ENCODE measurements at regions not wholly inside any gene's neighbourhood (a gene's known extent, or its start where the extent isn't known, plus 50 kb on each side); places are given as distances from the start of the nearest gene placed in this dataset.
"Not testable (repeated sequence)": the region's sequence is repeated elsewhere in the genome, so short reads cannot be mapped to it uniquely, and the experiment has no call there.

DNA sequence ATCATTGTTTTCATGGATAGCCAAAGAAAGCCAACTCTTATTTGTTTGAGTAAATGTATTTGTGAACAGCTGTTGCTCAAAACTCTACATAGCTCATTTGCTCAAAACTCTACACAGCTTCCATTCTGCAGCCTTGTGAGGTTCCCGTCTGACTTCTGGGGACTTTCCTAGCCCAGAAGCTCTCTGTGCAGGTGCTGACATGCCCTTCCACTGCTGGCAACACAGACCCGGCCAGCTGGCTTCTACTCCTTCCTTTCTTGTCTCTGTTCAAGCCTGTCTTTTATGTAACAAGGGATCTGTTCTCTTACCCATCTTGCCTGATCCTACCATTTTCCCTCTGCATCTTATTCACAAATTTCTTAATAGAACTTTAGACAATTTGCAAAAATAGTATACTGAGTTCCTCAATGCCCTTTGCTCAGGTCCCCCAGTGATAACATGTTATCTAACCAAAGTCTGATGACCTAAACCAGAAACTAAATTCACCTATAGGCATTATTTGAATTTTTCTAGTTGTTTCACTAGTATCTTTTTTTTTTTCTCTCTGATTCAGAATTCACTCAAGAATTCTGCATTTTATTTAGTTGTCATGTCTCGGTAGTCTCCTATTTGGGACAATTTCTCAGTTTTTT lies 556.5 kb upstream of the SEMA6A start:
- no peak overlapping the region for H3K9ac ChIP-seq (ENCODE audit: low read depth in 1 of 2, low read length in 2 of 2)
- H3K4me1 ChIP-seq (ENCODE audit: control insufficient read depth in 1 of 2, insufficient read depth in 2 of 2, low read length in 2 of 2), result no peaks in the 10 kb centered on the region
- no peaks in the 10 kb centered on the region for H3K9me3 ChIP-seq (ENCODE audit: control insufficient read depth in 1 of 2, low read length in 2 of 2)
- no peak overlapping the region for H3K27ac ChIP-seq (ENCODE audit: low read depth, low read length)
- no peak overlapping the region for H3K4me3 ChIP-seq (ENCODE audit: low read depth in 1 of 2, low read length in 2 of 2)
- H3K27me3 ChIP-seq (ENCODE audit: control insufficient read depth in 1 of 2, insufficient read depth in 2 of 2, low read length in 2 of 2), result no peaks in the 10 kb centered on the region
- H3K36me3 ChIP-seq (ENCODE audit: control insufficient read depth in 1 of 2, insufficient read depth in 2 of 2, low read length in 2 of 2), result no peaks in the 10 kb centered on the region

DNA sequence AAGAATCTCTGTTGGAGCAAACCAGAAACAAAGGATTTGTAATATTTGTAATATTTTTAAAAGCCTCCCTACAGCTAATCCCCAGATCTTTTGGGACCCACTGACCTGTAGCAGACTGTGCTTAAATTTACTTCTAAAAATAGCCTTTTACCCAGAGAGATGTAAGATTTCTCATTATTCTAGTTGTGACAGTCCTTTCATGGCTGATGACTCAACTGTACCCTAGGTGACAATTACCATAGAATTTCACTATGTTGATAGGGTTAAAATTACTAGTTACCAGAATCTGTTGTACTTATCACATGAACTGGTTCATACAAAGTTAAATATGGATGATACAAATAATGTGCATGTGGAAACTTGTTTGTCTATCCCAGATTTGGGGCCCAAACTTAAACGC lies 543.9 kb upstream of the SEMA6A start:
- Histone ChIP-seq H3K4me1 (ENCODE audit: control insufficient read depth in 1 of 2, insufficient read depth in 2 of 2, low read length in 2 of 2) (no peaks in the 10 kb centered on the region), H3K27ac (ENCODE audit: low read depth, low read length) (no peak overlapping the region), H3K36me3 (ENCODE audit: control insufficient read depth in 1 of 2, insufficient read depth in 2 of 2, low read length in 2 of 2) (no peaks in the 10 kb centered on the region), H3K4me3 (ENCODE audit: low read depth in 1 of 2, low read length in 2 of 2) (no peak overlapping the region), H3K9ac (ENCODE audit: low read depth in 1 of 2, low read length in 2 of 2) (no peak overlapping the region), H3K9me3 (ENCODE audit: control insufficient read depth in 1 of 2, low read length in 2 of 2) (no peaks in the 10 kb centered on the region), H3K27me3 (ENCODE audit: control insufficient read depth in 1 of 2, insufficient read depth in 2 of 2, low read length in 2 of 2) (no peaks in the 10 kb centered on the region)

DNA sequence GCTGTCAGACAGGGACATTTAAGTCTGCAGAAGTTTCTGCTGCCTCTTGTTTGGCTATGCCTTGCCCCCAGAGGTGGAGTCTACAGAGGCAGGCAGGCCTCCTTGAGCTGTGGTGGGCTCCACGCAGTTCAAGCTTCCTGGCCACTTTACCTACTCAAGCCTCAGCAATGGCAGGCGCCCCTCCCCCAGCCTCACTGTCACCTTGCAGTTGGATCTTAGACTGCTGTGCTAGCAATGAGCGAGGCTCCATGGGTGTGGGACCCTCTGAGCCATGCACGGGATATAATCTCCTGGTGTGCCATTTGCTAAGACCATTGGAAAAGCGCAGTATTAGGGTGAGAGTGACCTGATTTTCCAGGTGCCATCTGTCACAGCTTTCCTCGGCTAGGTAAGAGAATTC lies 542.7 kb upstream of the SEMA6A start:
- not testable (repeated sequence) for H3K27me3 ChIP-seq (ENCODE audit: control insufficient read depth in 1 of 2, insufficient read depth in 2 of 2, low read length in 2 of 2); H3K4me1 ChIP-seq (ENCODE audit: control insufficient read depth in 1 of 2, insufficient read depth in 2 of 2, low read length in 2 of 2); H3K27ac ChIP-seq (ENCODE audit: low read depth, low read length); H3K9me3 ChIP-seq (ENCODE audit: control insufficient read depth in 1 of 2, low read length in 2 of 2); H3K4me3 ChIP-seq (ENCODE audit: low read depth in 1 of 2, low read length in 2 of 2); H3K9ac ChIP-seq (ENCODE audit: low read depth in 1 of 2, low read length in 2 of 2); H3K36me3 ChIP-seq (ENCODE audit: control insufficient read depth in 1 of 2, insufficient read depth in 2 of 2, low read length in 2 of 2)

DNA sequence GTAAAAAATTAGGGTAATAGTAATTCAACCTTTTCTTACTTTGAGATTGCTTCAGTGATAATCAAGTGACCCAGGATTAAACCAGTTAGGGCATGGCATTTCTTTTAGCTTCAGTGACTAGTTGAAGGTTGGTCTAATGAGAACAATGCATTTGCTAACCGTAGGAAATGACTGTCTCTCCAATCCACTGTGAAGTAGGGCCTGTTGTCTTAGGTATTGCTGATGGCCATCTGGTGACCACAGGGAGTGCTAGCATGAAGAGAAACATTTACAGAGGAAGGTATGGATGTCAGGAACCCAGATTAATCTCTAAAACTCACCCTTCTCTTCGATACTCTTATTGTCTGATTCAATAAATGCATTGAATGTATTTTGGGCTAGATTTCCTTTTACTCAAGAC lies 535.9 kb upstream of the SEMA6A start:
- H3K4me1 ChIP-seq (ENCODE audit: control insufficient read depth in 1 of 2, insufficient read depth in 2 of 2, low read length in 2 of 2), result no peaks in the 10 kb centered on the region
- no peaks in the 10 kb centered on the region for H3K36me3 ChIP-seq (ENCODE audit: control insufficient read depth in 1 of 2, insufficient read depth in 2 of 2, low read length in 2 of 2)
- H3K27ac ChIP-seq (ENCODE audit: low read depth, low read length), result no peak overlapping the region
- no peaks in the 10 kb centered on the region for H3K27me3 ChIP-seq (ENCODE audit: control insufficient read depth in 1 of 2, insufficient read depth in 2 of 2, low read length in 2 of 2)
- H3K9me3 ChIP-seq (ENCODE audit: control insufficient read depth in 1 of 2, low read length in 2 of 2), result no peaks in the 10 kb centered on the region
- no peak overlapping the region for H3K4me3 ChIP-seq (ENCODE audit: low read depth in 1 of 2, low read length in 2 of 2)
- no peak overlapping the region for H3K9ac ChIP-seq (ENCODE audit: low read depth in 1 of 2, low read length in 2 of 2)

DNA sequence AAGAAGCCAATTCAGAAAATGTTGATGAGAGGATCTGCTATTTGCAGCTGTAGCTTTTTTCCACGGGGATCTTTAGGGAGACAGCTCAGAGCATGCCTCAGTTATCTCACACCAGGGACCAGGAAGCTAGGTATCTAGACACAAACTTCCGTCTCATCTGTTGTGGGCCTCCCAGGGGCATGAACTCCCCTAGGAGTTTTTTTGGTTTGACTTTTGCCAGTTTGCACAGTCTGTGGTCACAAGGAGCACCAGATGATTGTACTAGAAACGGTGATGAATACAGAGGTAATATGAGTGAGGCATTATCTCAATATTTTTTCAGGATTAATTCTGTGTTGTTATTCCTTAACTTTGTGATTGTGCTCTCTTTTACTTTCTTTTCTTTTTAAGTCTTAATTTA lies 533.2 kb upstream of the SEMA6A start:
- no peaks in the 10 kb centered on the region for H3K9me3 ChIP-seq (ENCODE audit: control insufficient read depth in 1 of 2, low read length in 2 of 2)
- H3K36me3 ChIP-seq (ENCODE audit: control insufficient read depth in 1 of 2, insufficient read depth in 2 of 2, low read length in 2 of 2), result no peaks in the 10 kb centered on the region
- H3K27ac ChIP-seq (ENCODE audit: low read depth, low read length), result no peak overlapping the region
- no peak overlapping the region for H3K9ac ChIP-seq (ENCODE audit: low read depth in 1 of 2, low read length in 2 of 2)
- no peaks in the 10 kb centered on the region for H3K27me3 ChIP-seq (ENCODE audit: control insufficient read depth in 1 of 2, insufficient read depth in 2 of 2, low read length in 2 of 2)
- no peak overlapping the region for H3K4me3 ChIP-seq (ENCODE audit: low read depth in 1 of 2, low read length in 2 of 2)
- H3K4me1 ChIP-seq (ENCODE audit: control insufficient read depth in 1 of 2, insufficient read depth in 2 of 2, low read length in 2 of 2), result no peaks in the 10 kb centered on the region

DNA sequence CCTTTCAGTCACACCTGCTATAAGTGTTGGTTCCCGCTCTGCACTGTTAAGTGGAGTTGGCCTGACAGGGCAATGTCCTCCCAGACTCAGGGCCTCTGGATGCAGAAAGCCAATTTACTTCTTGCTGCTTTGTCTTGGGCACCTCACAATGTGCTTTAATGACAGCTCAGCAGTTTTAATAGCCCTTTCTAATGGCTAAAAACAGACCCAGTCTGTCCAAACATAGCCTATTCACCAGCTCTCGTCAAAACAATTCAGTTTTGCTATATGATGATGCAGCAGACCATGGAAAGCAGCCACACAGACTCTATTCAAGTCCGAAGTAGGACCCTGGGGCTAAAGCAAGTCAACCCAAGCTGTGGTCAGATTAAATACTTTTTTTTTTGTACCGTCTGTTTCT lies 529.1 kb upstream of the SEMA6A start:
- no peaks in the 10 kb centered on the region for H3K27me3 ChIP-seq (ENCODE audit: control insufficient read depth in 1 of 2, insufficient read depth in 2 of 2, low read length in 2 of 2)
- no peaks in the 10 kb centered on the region for H3K4me1 ChIP-seq (ENCODE audit: control insufficient read depth in 1 of 2, insufficient read depth in 2 of 2, low read length in 2 of 2)
- H3K9me3 ChIP-seq (ENCODE audit: control insufficient read depth in 1 of 2, low read length in 2 of 2), result no peaks in the 10 kb centered on the region
- H3K27ac ChIP-seq (ENCODE audit: low read depth, low read length), result no peak overlapping the region
- no peaks in the 10 kb centered on the region for H3K36me3 ChIP-seq (ENCODE audit: control insufficient read depth in 1 of 2, insufficient read depth in 2 of 2, low read length in 2 of 2)
- H3K9ac ChIP-seq (ENCODE audit: low read depth in 1 of 2, low read length in 2 of 2), result no peak overlapping the region
- no peak overlapping the region for H3K4me3 ChIP-seq (ENCODE audit: low read depth in 1 of 2, low read length in 2 of 2)

DNA sequence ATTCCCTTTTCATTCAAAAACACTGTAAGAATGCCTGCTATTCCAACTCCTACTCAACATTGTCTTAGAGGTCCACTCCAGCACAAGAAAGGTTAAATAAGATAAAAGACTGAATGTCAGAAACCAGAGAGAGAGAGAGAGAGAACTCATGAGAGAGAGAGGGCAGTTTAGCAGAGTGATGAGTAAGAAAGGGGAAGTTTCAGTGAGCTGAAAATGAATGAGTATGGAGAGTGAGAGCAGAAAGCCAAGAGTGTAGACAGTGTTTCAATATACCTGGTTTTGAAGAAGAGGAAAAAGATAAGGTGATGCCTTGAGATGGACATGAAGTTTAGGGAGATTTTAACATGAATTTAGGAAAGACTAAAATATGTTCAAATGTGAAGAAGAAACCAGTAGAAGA lies 528.0 kb upstream of the SEMA6A start:
- no peaks in the 10 kb centered on the region for H3K27me3 ChIP-seq (ENCODE audit: control insufficient read depth in 1 of 2, insufficient read depth in 2 of 2, low read length in 2 of 2)
- no peaks in the 10 kb centered on the region for H3K9me3 ChIP-seq (ENCODE audit: control insufficient read depth in 1 of 2, low read length in 2 of 2)
- H3K27ac ChIP-seq (ENCODE audit: low read depth, low read length), result no peak overlapping the region
- H3K36me3 ChIP-seq (ENCODE audit: control insufficient read depth in 1 of 2, insufficient read depth in 2 of 2, low read length in 2 of 2), result no peaks in the 10 kb centered on the region
- H3K4me3 ChIP-seq (ENCODE audit: low read depth in 1 of 2, low read length in 2 of 2), result no peak overlapping the region
- H3K9ac ChIP-seq (ENCODE audit: low read depth in 1 of 2, low read length in 2 of 2), result no peak overlapping the region
- H3K4me1 ChIP-seq (ENCODE audit: control insufficient read depth in 1 of 2, insufficient read depth in 2 of 2, low read length in 2 of 2), result no peaks in the 10 kb centered on the region

DNA sequence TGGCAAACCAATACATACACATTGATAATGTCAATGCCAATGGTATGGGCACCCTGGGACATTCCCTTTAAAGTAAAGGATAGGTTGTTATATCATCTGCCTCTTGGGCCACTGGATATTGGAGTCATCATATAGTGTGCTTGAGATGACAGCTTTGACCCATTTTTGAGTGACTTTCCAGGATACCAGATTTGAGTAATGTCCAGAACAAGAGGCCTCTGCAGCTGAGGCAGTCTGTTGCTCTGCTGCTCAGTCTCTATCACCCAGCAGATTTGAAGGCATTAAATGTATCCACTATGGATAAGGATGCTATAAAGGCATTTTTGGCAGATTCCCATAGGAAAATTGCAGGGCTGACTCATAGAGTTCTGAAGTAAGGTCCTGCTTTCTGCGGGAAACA lies 525.6 kb upstream of the SEMA6A start:
- Histone ChIP-seq H3K4me3 (ENCODE audit: low read depth in 1 of 2, low read length in 2 of 2) (no peak overlapping the region), H3K4me1 (ENCODE audit: control insufficient read depth in 1 of 2, insufficient read depth in 2 of 2, low read length in 2 of 2) (no peaks in the 10 kb centered on the region), H3K9ac (ENCODE audit: low read depth in 1 of 2, low read length in 2 of 2) (no peak overlapping the region), H3K9me3 (ENCODE audit: control insufficient read depth in 1 of 2, low read length in 2 of 2) (no peaks in the 10 kb centered on the region), H3K27ac (ENCODE audit: low read depth, low read length) (no peak overlapping the region), H3K27me3 (ENCODE audit: control insufficient read depth in 1 of 2, insufficient read depth in 2 of 2, low read length in 2 of 2) (no peaks in the 10 kb centered on the region), H3K36me3 (ENCODE audit: control insufficient read depth in 1 of 2, insufficient read depth in 2 of 2, low read length in 2 of 2) (no peaks in the 10 kb centered on the region)

DNA sequence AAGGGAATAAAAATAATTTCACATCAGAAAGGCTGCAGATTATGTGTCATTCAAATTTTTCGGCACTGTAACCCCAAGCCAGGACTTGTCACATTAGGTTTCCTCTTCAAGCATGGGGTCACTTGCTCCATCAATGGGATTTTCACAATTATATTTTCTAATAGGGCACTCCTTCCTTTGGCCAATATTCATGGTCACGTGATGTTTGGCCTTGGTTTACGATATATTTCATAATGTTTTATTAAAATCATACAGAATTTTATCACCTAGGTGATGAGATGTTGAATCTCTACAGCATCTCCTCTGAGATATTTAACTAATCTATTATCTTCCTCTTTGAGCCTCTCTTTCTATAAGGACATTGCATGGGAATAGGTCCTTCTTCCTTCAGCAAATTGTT lies 523.5 kb upstream of the SEMA6A start:
- no peaks in the 10 kb centered on the region for H3K9me3 ChIP-seq (ENCODE audit: control insufficient read depth in 1 of 2, low read length in 2 of 2)
- H3K4me1 ChIP-seq (ENCODE audit: control insufficient read depth in 1 of 2, insufficient read depth in 2 of 2, low read length in 2 of 2), result no peaks in the 10 kb centered on the region
- H3K27ac ChIP-seq (ENCODE audit: low read depth, low read length), result no peak overlapping the region
- H3K9ac ChIP-seq (ENCODE audit: low read depth in 1 of 2, low read length in 2 of 2), result no peak overlapping the region
- H3K4me3 ChIP-seq (ENCODE audit: low read depth in 1 of 2, low read length in 2 of 2), result no peak overlapping the region
- H3K27me3 ChIP-seq (ENCODE audit: control insufficient read depth in 1 of 2, insufficient read depth in 2 of 2, low read length in 2 of 2), result no peaks in the 10 kb centered on the region
- H3K36me3 ChIP-seq (ENCODE audit: control insufficient read depth in 1 of 2, insufficient read depth in 2 of 2, low read length in 2 of 2), result no peaks in the 10 kb centered on the region

DNA sequence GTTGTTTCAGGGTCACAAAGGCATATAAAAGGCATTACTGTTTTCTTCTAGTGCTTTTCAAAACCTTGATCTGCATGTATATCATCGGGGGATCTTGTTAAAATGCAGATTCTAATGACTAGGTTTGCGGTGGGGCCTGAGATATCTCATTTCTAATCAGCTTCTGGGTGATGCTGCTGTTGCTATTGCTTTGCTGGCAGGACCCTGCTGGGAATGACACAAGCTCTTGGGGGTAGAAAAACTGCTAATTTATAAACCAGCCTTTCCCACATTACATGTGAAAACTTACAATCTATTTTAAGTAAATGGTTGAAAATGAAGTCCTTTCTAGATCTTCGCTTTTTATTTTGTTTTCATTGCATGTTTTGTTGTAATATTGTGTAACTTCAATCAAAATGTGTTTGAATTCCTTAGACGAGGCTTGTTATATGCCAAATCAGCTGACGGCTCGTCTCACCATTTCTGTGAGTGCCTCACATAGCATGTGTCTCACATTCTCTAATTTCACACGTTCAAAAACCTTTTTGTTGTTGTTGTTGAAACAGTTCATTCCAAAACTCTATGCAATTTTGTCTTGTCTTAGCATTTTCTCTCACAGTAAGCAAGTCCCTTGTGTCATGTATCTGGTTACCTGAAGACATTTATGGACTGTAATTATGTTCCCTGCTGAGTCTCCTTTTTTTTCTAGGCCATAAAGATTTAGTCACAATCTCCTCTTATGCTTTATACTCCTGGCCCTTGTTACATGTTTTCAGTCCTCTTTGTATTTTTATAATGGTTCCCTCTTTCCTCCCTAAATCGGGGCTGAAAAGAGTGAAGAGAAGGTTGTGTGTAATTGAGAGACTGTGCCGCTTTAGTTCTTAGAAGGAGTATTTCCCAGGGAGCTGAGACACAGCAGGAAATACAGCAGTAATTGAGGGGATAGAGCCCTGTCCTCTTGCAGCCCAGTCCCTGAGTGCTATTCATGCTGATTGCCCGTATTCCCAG lies 521.0 kb upstream of the SEMA6A start:
- H3K4me3 ChIP-seq (ENCODE audit: low read depth in 1 of 2, low read length in 2 of 2), result no peak overlapping the region
- H3K27ac ChIP-seq (ENCODE audit: low read depth, low read length), result no peak overlapping the region
- H3K27me3 ChIP-seq (ENCODE audit: control insufficient read depth in 1 of 2, insufficient read depth in 2 of 2, low read length in 2 of 2), result no peaks in the 10 kb centered on the region
- H3K36me3 ChIP-seq (ENCODE audit: control insufficient read depth in 1 of 2, insufficient read depth in 2 of 2, low read length in 2 of 2), result no peaks in the 10 kb centered on the region
- H3K4me1 ChIP-seq (ENCODE audit: control insufficient read depth in 1 of 2, insufficient read depth in 2 of 2, low read length in 2 of 2), result no peaks in the 10 kb centered on the region
- no peaks in the 10 kb centered on the region for H3K9me3 ChIP-seq (ENCODE audit: control insufficient read depth in 1 of 2, low read length in 2 of 2)
- H3K9ac ChIP-seq (ENCODE audit: low read depth in 1 of 2, low read length in 2 of 2), result no peak overlapping the region
